Osteoblast (primary cell): ENCODE measurements at regions not wholly inside any gene's neighbourhood (a gene's known extent, or its start where the extent isn't known, plus 50 kb on each side); places are given as distances from the start of the nearest gene placed in this dataset.

ENCODE experiments used
- DNase-seq: peaks from one replicate; pipeline ENCODE4 v3.0.0; 2011; ENCODE audit warnings: low spot score, mixed read lengths; ENCODE audit not compliant: insufficient read length; ENCODE audit errors: missing footprints
- H2AFZ ChIP-seq: 2 replicates; pipeline ENCODE4 v1.6.0; 2011; ENCODE audit warnings: mild to moderate bottlenecking, low read length
- H3K27ac ChIP-seq: 2 replicates; pipeline ENCODE4 v1.5.1; 2011; ENCODE audit warnings: mild to moderate bottlenecking, low read depth, low read length, moderate library complexity
- H3K27me3 ChIP-seq: 2 replicates; pipeline ENCODE4 v1.6.0; 2012; ENCODE audit warnings: mild to moderate bottlenecking, control low read depth, inconsistent platforms, low read length, moderate library complexity; ENCODE audit not compliant: insufficient read depth
- H3K36me3 ChIP-seq: 2 replicates; pipeline ENCODE4 v1.5.1; 2011; ENCODE audit warnings: mild to moderate bottlenecking, low read length, control low read depth, moderate library complexity; ENCODE audit not compliant: insufficient read depth
- H3K4me1 ChIP-seq: 2 replicates; pipeline ENCODE4 v1.5.1; 2011; ENCODE audit warnings: mild to moderate bottlenecking, low read length, control low read depth, moderate library complexity; ENCODE audit not compliant: insufficient read depth
- H3K4me2 ChIP-seq: 2 replicates; pipeline ENCODE4 v1.6.0; 2011; ENCODE audit warnings: mild to moderate bottlenecking, low read length; ENCODE audit not compliant: insufficient read depth
- H3K4me3 ChIP-seq: fragments of 200-600 bp; sonication (generic); 3 replicates; pipeline ENCODE4 v1.5.1; 2012; ENCODE audit warnings: mild to moderate bottlenecking, low read length, inconsistent platforms; ENCODE audit not compliant: insufficient read depth
- H3K79me2 ChIP-seq: 2 replicates; pipeline ENCODE4 v1.6.0; 2012; ENCODE audit warnings: mild to moderate bottlenecking, low read length, control low read depth, inconsistent platforms; ENCODE audit not compliant: insufficient read depth
- H3K9me3 ChIP-seq: 2 replicates; pipeline ENCODE4 v1.5.1; 2011; ENCODE audit warnings: low read depth, low read length, control low read depth
- H4K20me1 ChIP-seq: 2 replicates; pipeline ENCODE4 v1.6.0; 2012; ENCODE audit warnings: mild to moderate bottlenecking, low read length, control low read depth; ENCODE audit not compliant: insufficient read depth
- TF ChIP-seq, protein P1 (sequence below): IDR thresholded peaks from 2 replicates; pipeline ENCODE4 v1.5.1; 2011; ENCODE audit warnings: mild to moderate bottlenecking, low read depth, low read length, moderate library complexity; ENCODE audit errors: extremely low read depth

DNA sequence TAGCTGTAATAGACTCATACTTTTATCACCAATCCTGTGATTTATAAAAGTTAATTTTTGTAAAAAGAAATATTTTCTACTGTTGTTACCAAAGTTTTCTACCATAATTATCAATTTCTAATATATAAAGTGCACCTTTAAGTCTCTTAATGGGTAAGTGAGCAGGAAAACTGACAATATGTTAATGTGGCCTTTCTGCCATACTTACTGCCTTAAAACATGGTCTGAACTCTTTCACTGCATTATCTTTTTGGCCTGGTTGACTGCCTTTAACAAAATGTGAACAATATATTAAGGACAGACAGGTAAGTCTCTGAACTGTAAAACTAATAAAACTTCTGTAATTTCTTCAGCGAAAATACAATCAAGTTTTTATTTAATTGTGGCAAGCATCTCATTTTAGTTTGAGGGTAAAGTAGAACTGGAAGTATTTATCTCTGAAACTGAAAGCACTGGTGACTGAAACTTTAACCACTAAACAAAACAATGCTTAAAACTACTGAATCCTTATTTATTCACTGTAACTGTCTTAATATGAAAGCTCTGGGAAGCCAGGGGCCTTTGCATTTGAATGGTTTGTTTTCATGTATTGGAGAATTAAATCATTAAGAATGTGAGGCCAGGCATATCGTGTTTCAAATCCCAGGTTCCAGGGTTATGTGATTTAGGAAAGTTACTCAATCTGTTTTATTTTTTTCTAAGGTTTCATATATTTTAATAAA, 948.8 kb upstream of the POT1 start:
- no peak overlapping the region for H3K4me2 ChIP-seq
- H3K36me3 ChIP-seq = no peaks in the 10 kb centered on the region
- H3K9me3 ChIP-seq = peaks cover 2% of the 10 kb centered on the region
- no peaks in the 10 kb centered on the region for H4K20me1 ChIP-seq
- no peaks in the 10 kb centered on the region for H3K79me2 ChIP-seq
- no peak overlapping the region for H3K4me3 ChIP-seq
- no peak for DNase-seq
- no peaks in the 10 kb centered on the region for H3K4me1 ChIP-seq
- H3K27ac ChIP-seq = no peak overlapping the region
- H3K27me3 ChIP-seq = no peaks in the 10 kb centered on the region
- H2AFZ ChIP-seq = no peak overlapping the region
- TF ChIP-seq, protein P1, sequence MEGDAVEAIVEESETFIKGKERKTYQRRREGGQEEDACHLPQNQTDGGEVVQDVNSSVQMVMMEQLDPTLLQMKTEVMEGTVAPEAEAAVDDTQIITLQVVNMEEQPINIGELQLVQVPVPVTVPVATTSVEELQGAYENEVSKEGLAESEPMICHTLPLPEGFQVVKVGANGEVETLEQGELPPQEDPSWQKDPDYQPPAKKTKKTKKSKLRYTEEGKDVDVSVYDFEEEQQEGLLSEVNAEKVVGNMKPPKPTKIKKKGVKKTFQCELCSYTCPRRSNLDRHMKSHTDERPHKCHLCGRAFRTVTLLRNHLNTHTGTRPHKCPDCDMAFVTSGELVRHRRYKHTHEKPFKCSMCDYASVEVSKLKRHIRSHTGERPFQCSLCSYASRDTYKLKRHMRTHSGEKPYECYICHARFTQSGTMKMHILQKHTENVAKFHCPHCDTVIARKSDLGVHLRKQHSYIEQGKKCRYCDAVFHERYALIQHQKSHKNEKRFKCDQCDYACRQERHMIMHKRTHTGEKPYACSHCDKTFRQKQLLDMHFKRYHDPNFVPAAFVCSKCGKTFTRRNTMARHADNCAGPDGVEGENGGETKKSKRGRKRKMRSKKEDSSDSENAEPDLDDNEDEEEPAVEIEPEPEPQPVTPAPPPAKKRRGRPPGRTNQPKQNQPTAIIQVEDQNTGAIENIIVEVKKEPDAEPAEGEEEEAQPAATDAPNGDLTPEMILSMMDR = no peak

DNA sequence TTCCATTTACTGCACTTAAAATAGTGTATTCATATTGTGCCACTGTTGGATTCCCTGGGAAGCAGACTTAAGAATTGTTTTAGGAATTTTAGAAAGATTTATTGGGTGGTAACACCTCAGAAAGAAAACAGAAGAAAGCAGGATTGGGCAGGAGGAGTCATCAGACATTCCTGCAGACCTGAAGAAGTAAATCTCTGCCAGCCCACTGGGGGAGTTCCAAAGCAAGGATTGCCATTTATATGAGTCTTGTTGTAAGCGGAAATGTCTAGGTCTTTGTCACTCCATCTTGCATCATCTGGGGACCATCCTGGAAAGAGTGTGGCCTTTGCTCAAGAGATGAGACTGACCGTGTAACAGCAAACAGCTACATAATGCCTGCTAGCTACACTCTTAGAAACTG, 947.6 kb upstream of the POT1 start:
- Histone ChIP-seq H3K4me2 (no peak overlapping the region), H3K4me1 (no peaks in the 10 kb centered on the region), H3K27me3 (no peaks in the 10 kb centered on the region), H4K20me1 (no peaks in the 10 kb centered on the region), H3K4me3 (no peak overlapping the region), H3K36me3 (no peaks in the 10 kb centered on the region), H3K27ac (no peak overlapping the region), H2AFZ (no peak overlapping the region), H3K9me3 (peaks cover 2% of the 10 kb centered on the region), H3K79me2 (no peaks in the 10 kb centered on the region)
- no peak for DNase-seq
- TF ChIP-seq, protein P1 = no peak

GRCh38 chr7:125876431-125876830, 946.8 kb upstream of the POT1 start:
- Histone ChIP-seq H3K4me3 (no peak overlapping the region), H3K27ac (no peak overlapping the region), H2AFZ (no peak overlapping the region), H4K20me1 (no peaks in the 10 kb centered on the region), H3K27me3 (no peaks in the 10 kb centered on the region), H3K9me3 (peaks cover 2% of the 10 kb centered on the region), H3K79me2 (no peaks in the 10 kb centered on the region), H3K4me1 (no peaks in the 10 kb centered on the region), H3K4me2 (no peak overlapping the region), H3K36me3 (no peaks in the 10 kb centered on the region)
- TF ChIP-seq, protein P1 = no peak
- DNase-seq = peak; percentile 10

- H3K4me2 ChIP-seq = no peak overlapping the region
- no peak for DNase-seq
- no peaks in the 10 kb centered on the region for H3K4me1 ChIP-seq
- no peak overlapping the region for H3K27ac ChIP-seq
- no peaks in the 10 kb centered on the region for H3K36me3 ChIP-seq
- TF ChIP-seq, protein P1 = no peak
- no peaks in the 10 kb centered on the region for H3K9me3 ChIP-seq
- H4K20me1 ChIP-seq = no peaks in the 10 kb centered on the region
- no peak overlapping the region for H2AFZ ChIP-seq
- no peaks in the 10 kb centered on the region for H3K27me3 ChIP-seq
- no peaks in the 10 kb centered on the region for H3K79me2 ChIP-seq
- no peak overlapping the region for H3K4me3 ChIP-seq
Observed at GRCh38 chr7:125871431-125871830, 941.8 kb upstream of the POT1 start.
